ENCODE measurements at regions not wholly inside any gene's neighbourhood (a gene's known extent, or its start where the extent isn't known, plus 50 kb on each side); places are given as distances from the start of the nearest gene placed in this dataset.
"Not testable (repeated sequence)": the region's sequence is repeated elsewhere in the genome, so short reads cannot be mapped to it uniquely, and the experiment has no call there.

- no peak for TF ChIP-seq POLR2A (IDR thresholded peaks at IDR 0.05; ENCODE audit: low read depth, low read length)
- no peak for DNase-seq (ENCODE audit: insufficient read length, low spot score)
- FAIRE-seq, result no peak
These were observed 254.4 kb upstream of the FOXF1 start for GRCh38 chr16:86255966-86256365.

GRCh38 chr16:86256995-86257394, 253.3 kb upstream of the FOXF1 start:
- TF ChIP-seq POLR2A (IDR thresholded peaks at IDR 0.05; ENCODE audit: low read depth, low read length), result no peak
- no peak for FAIRE-seq
- DNase-seq (ENCODE audit: insufficient read length, low spot score), result no peak

GRCh38 chr16:86257546-86257945, 252.8 kb upstream of the FOXF1 start:
- FAIRE-seq (no peak), DNase-seq (ENCODE audit: insufficient read length, low spot score) (no peak)
- no peak for TF ChIP-seq POLR2A (IDR thresholded peaks at IDR 0.05; ENCODE audit: low read depth, low read length)

- TF ChIP-seq POLR2A (IDR thresholded peaks at IDR 0.05; ENCODE audit: low read depth, low read length), result no peak
- DNase-seq (ENCODE audit: insufficient read length, low spot score), result no peak
- FAIRE-seq, result no peak
These were observed 251.6 kb upstream of the FOXF1 start for GRCh38 chr16:86258713-86259112.

- DNase-seq (ENCODE audit: insufficient read length, low spot score) (no peak), FAIRE-seq (no peak)
- no peak for TF ChIP-seq POLR2A (IDR thresholded peaks at IDR 0.05; ENCODE audit: low read depth, low read length)
These were observed 250.8 kb upstream of the FOXF1 start for GRCh38 chr16:86259499-86259898.

GRCh38 chr16:86261379-86261778, 248.9 kb upstream of the FOXF1 start:
- DNase-seq (ENCODE audit: insufficient read length, low spot score) (peak; percentile 22), FAIRE-seq (no peak)
- no peak for TF ChIP-seq POLR2A (IDR thresholded peaks at IDR 0.05; ENCODE audit: low read depth, low read length)

GRCh38 chr16:86267657-86268056, 242.7 kb upstream of the FOXF1 start:
- DNase-seq (ENCODE audit: insufficient read length, low spot score); FAIRE-seq: not testable (repeated sequence)

GRCh38 chr16:86270696-86271095, 239.6 kb upstream of the FOXF1 start:
- TF ChIP-seq POLR2A (IDR thresholded peaks at IDR 0.05; ENCODE audit: low read depth, low read length), result no peak
- no peak for FAIRE-seq

GRCh38 chr16:86272744-86273143, 237.6 kb upstream of the FOXF1 start:
- no peak for TF ChIP-seq POLR2A (IDR thresholded peaks at IDR 0.05; ENCODE audit: low read depth, low read length)
- no peak for FAIRE-seq
- no peak for DNase-seq (ENCODE audit: insufficient read length, low spot score)

More at GRCh38 chr16:86270696-86271095, 239.6 kb upstream of the FOXF1 start:
- no peak for DNase-seq (ENCODE audit: insufficient read length, low spot score)

GRCh38 chr16:86277221-86277620, 233.1 kb upstream of the FOXF1 start:
- DNase-seq (ENCODE audit: insufficient read length, low spot score) (no peak), FAIRE-seq (no peak)
- TF ChIP-seq POLR2A (IDR thresholded peaks at IDR 0.05; ENCODE audit: low read depth, low read length), result no peak

- FAIRE-seq; DNase-seq (ENCODE audit: insufficient read length, low spot score): not testable (repeated sequence)
These were observed 232.5 kb upstream of the FOXF1 start for GRCh38 chr16:86277859-86278258.

GRCh38 chr16:86281421-86281820, 228.9 kb upstream of the FOXF1 start:
- DNase-seq (ENCODE audit: insufficient read length, low spot score) (no peak), FAIRE-seq (no peak)
- no peak for TF ChIP-seq POLR2A (IDR thresholded peaks at IDR 0.05; ENCODE audit: low read depth, low read length)

- DNase-seq (ENCODE audit: insufficient read length, low spot score) (no peak), FAIRE-seq (no peak)
- no peak for TF ChIP-seq POLR2A (IDR thresholded peaks at IDR 0.05; ENCODE audit: low read depth, low read length)
These were observed 226.4 kb upstream of the FOXF1 start for GRCh38 chr16:86283944-86284343.

GRCh38 chr16:86285421-86285820, 224.9 kb upstream of the FOXF1 start:
- TF ChIP-seq POLR2A (IDR thresholded peaks at IDR 0.05; ENCODE audit: low read depth, low read length), result no peak
- DNase-seq (ENCODE audit: insufficient read length, low spot score), result no peak
- no peak for FAIRE-seq

GRCh38 chr16:86285938-86286921, 224.1 kb upstream of the FOXF1 start:
- no peak for TF ChIP-seq POLR2A (IDR thresholded peaks at IDR 0.05; ENCODE audit: low read depth, low read length)
- FAIRE-seq (no peak), DNase-seq (ENCODE audit: insufficient read length, low spot score) (no peak)

Data from H54 (cell line).